K562 (cell line): ENCODE measurements at regions not wholly inside any gene's neighbourhood (a gene's known extent, or its start where the extent isn't known, plus 50 kb on each side); places are given as distances from the start of the nearest gene placed in this dataset.

ENCODE experiments used
- ATAC-seq: fragments of 200-7000 bp; cut with Tn5 transposase; 3 replicates; pipeline ENCODE4 v1.9.1; 2020; ENCODE audit warnings: moderate library complexity
- BruUV-seq: library from RNA; stranded (reverse); fragments of 400-500 nt; replicated peaks from 2 replicates; lab custom pipeline; 2021; lab: Mats Ljungman, UMichigan
- CTCF ChIA-PET: fragments of 300-600 bp; formaldehyde crosslinking; extraction: SDS; loops from one replicate; lab custom pipeline; 2021; ENCODE audit warnings: low intra/inter-chr PET ratio; lab: Yijun Ruan, JAX
- POLR2A ChIA-PET: fragments of 300-600, 350-650 bp; sonication (Branson Sonifier 250); formaldehyde crosslinking; extraction: SDS; loops from one replicate; lab custom pipeline; 2021; ENCODE audit warnings: antibody characterized with exemption, inconsistent platforms; lab: Yijun Ruan, JAX
- DNase-seq, 4 experiments: peaks; one replicate each; pipeline versions ENCODE4 v3.0.0 to v3.0.0-alpha.2; 2011 to 2018; ENCODE audit warnings: low spot score in 3 of 4, mixed read lengths in 3 of 4; ENCODE audit errors: extremely low read depth in 1 of 4
- FAIRE-seq: peaks from 2 replicates; lab custom pipeline; 2011; peaks lifted over from hg19 to GRCh38; lab: Jason Lieb, UNC
- H2AFZ ChIP-seq: 2 replicates; pipeline ENCODE4 v1.6.0; 2011; ENCODE audit warnings: low read depth, low read length, control low read depth, inconsistent platforms
- H3K27ac ChIP-seq: fragments of 200-600 bp; 3 replicates; pipeline ENCODE4 v1.8.0; 2011; ENCODE audit warnings: low read depth, mild to moderate bottlenecking, control low read depth, inconsistent platforms, low read length, moderate library complexity, mixed read lengths; ENCODE audit errors: extremely low read depth
- H3K27me3 ChIP-seq, 2 experiments: fragments of 300-600 bp in 1 of 2; 2 replicates in 1 of 2; 3 replicates in 1 of 2; pipeline versions ENCODE4 v1.6.0 to v1.8.0; 2011; ENCODE audit warnings: inconsistent platforms in 2 of 2, low read length in 2 of 2, mild to moderate bottlenecking in 1 of 2, mixed read lengths in 1 of 2, moderate library complexity in 1 of 2; ENCODE audit not compliant: control insufficient read depth in 2 of 2, insufficient read depth in 2 of 2
- H3K36me3 ChIP-seq: fragments of 300-600 bp; 3 replicates; pipeline ENCODE4 v1.8.0; 2011; ENCODE audit warnings: mild to moderate bottlenecking, low read length, inconsistent platforms; ENCODE audit not compliant: control insufficient read depth, insufficient read depth
- H3K4me1 ChIP-seq, 2 experiments: fragments of 200-600 bp in 1 of 2; replicated peaks in 1 of 2; 2 replicates in 1 of 2; 3 replicates in 1 of 2; pipeline versions ENCODE4 v1.5.1 to v1.8.0; 2011; ENCODE audit warnings: inconsistent platforms in 2 of 2, low read length in 2 of 2, mild to moderate bottlenecking in 1 of 2, mixed read lengths in 1 of 2, moderate library complexity in 1 of 2; ENCODE audit not compliant: control insufficient read depth in 2 of 2, insufficient read depth in 2 of 2
- H3K4me2 ChIP-seq: 2 replicates; pipeline ENCODE4 v1.6.1; 2011; ENCODE audit warnings: low read length, control low read depth, inconsistent platforms, mixed read lengths; ENCODE audit not compliant: insufficient read depth
- H3K4me3 ChIP-seq: fragments of 200-600 bp; sonication (generic), shearing (Covaris generic); 2 replicates; pipeline ENCODE4 v1.5.1; 2016; ENCODE audit warnings: control low read depth, inconsistent platforms
- H3K79me2 ChIP-seq: fragments of 200-600 bp; 3 replicates; pipeline ENCODE4 v1.8.0; 2011; ENCODE audit warnings: low read length, inconsistent platforms; ENCODE audit not compliant: control insufficient read depth, insufficient read depth
- H3K9ac ChIP-seq, 2 experiments: 2 replicates each; pipeline versions ENCODE4 v1.6.0 to v1.6.1; 2011; ENCODE audit warnings: low read depth in 2 of 2, low read length in 2 of 2, control low read depth in 1 of 2, inconsistent platforms in 1 of 2, mild to moderate bottlenecking in 1 of 2, mixed read lengths in 1 of 2; ENCODE audit not compliant: insufficient read depth in 1 of 2
- H3K9me1 ChIP-seq: one replicate; pipeline ENCODE4 v1.6.0; 2011; ENCODE audit warnings: inconsistent platforms, mild to moderate bottlenecking, low read length, moderate library complexity; ENCODE audit not compliant: control insufficient read depth, insufficient read depth
- H3K9me3 ChIP-seq: replicated peaks from 2 replicates; pipeline ENCODE4 v1.5.1; 2011; ENCODE audit warnings: low read depth, low read length, inconsistent platforms; ENCODE audit not compliant: control insufficient read depth, insufficient read depth
- H4K20me1 ChIP-seq: replicated peaks from 2 replicates; pipeline ENCODE4 v1.6.1; 2011; ENCODE audit warnings: low read length, inconsistent platforms, mixed read lengths; ENCODE audit not compliant: control insufficient read depth, insufficient read depth
- ETS2 ChIP-seq: IDR thresholded peaks from 2 replicates; pipeline ENCODE4 v1.6.1; 2016; ENCODE audit warnings: borderline replicate concordance, missing genetic modification characterization, mild to moderate bottlenecking, moderate library complexity, missing compliant biosample characterization; ENCODE audit not compliant: poor library complexity, severe bottlenecking
- FOXK1 ChIP-seq: sonication (generic); formaldehyde crosslinking; IDR thresholded peaks from 2 replicates; pipeline ENCODE4 v1.8.0; 2022; ENCODE audit warnings: missing genetic modification reagents, mild to moderate bottlenecking, borderline replicate concordance
- FOXP1 ChIP-seq: sonication (generic); formaldehyde crosslinking; IDR thresholded peaks from 2 replicates; pipeline ENCODE4 v1.8.0; 2022; ENCODE audit warnings: mild to moderate bottlenecking, missing genetic modification reagents
- HOXB6 ChIP-seq: fragments of 250-450 bp; sonication (Bioruptor Pico); IDR thresholded peaks from 2 replicates; pipeline ENCODE4 v1.5.1; 2022; ENCODE audit warnings: mild to moderate bottlenecking, borderline replicate concordance
- LCOR ChIP-seq: sonication (generic); formaldehyde crosslinking; IDR thresholded peaks from 2 replicates; pipeline ENCODE4 v1.8.0; 2022; ENCODE audit warnings: mild to moderate bottlenecking, missing genetic modification reagents
- MCM7 ChIP-seq, 2 experiments: fragments of 450-650 bp; IDR thresholded peaks; 2 replicates each; pipeline ENCODE4 v1.6.1; 2016 to 2018
- NCOA1 ChIP-seq: fragments of 450-650 bp; IDR thresholded peaks from 2 replicates; pipeline ENCODE4 v1.6.1; 2016; ENCODE audit warnings: low read depth
- NFE2 ChIP-seq: IDR thresholded peaks from 2 replicates; pipeline ENCODE4 v1.6.1; 2014; ENCODE audit warnings: antibody characterized with exemption, low read depth
- POLR3A ChIP-seq: IDR thresholded peaks from 2 replicates; pipeline ENCODE4 v1.6.1; 2011; ENCODE audit warnings: borderline replicate concordance, mild to moderate bottlenecking, moderate library complexity; ENCODE audit not compliant: insufficient read length, insufficient read depth; ENCODE audit errors: extremely low read depth
- RBM14 ChIP-seq: fragments of 200-400 bp; formaldehyde crosslinking; IDR thresholded peaks from 2 replicates; pipeline ENCODE4 v1.6.1; 2018; ENCODE audit warnings: low read depth, mild to moderate bottlenecking, low read length, moderate library complexity, borderline replicate concordance; ENCODE audit not compliant: insufficient read depth
- SIX5 ChIP-seq, 2 experiments: IDR thresholded peaks; 2 replicates each; pipeline ENCODE4 v1.6.1; 2011; ENCODE audit warnings: low read length in 2 of 2, borderline replicate concordance in 1 of 2, low read depth in 1 of 2, mild to moderate bottlenecking in 1 of 2, moderate library complexity in 1 of 2; ENCODE audit not compliant: insufficient read depth in 1 of 2
- STAT5B ChIP-seq: fragments of 250-450 bp; sonication (Bioruptor Pico); IDR thresholded peaks from 2 replicates; pipeline ENCODE4 v1.8.0; 2021; ENCODE audit warnings: mild to moderate bottlenecking, inconsistent platforms
- TARDBP ChIP-seq: fragments of 450-650 bp; IDR thresholded peaks from 2 replicates; pipeline ENCODE4 v1.6.1; 2016
- UBTF ChIP-seq, 2 experiments: IDR thresholded peaks; 2 replicates each; pipeline ENCODE4 v1.6.1; 2012; ENCODE audit warnings: improper control_type of control experiment in 2 of 2, low read depth in 2 of 2, low read length in 2 of 2, borderline replicate concordance in 1 of 2
- WGBS: fragments of 100-300 bp; shearing (Covaris generic); methylation state at CpG from one replicate; pipeline ENCODE4 v1.1.6; 2016; ENCODE audit warnings: low coverage, mixed read lengths; ENCODE audit not compliant: insufficient coverage; ENCODE audit errors: missing lambda C conversion rate; 5-methylcytosine and 5-hydroxymethylcytosine counted together
- in situ Hi-C: fragments of 300-500 bp; cut with MboI; formaldehyde crosslinking; loops from 4 replicates; pipeline ENCODE4 v1.15.0; 2018; ENCODE audit warnings: inconsistent platforms, mixed read lengths
- intact Hi-C: fragments of 100-400 bp; cut with micrococcal nuclease; formaldehyde crosslinking; loops from 2 replicates; pipeline ENCODE4 v1.14.2; 2022
- TF ChIP-seq, protein P1 (sequence below): fragments of 250-450 bp; sonication (Bioruptor Pico); IDR thresholded peaks from 2 replicates; pipeline ENCODE4 v1.8.0; 2022; ENCODE audit warnings: moderate library complexity, mild to moderate bottlenecking, inconsistent platforms

- H4K20me1 ChIP-seq = no peaks in the 10 kb centered on the region
- no peaks in the 10 kb centered on the region for H3K27me3 ChIP-seq
- TF ChIP-seq POLR3A (no peak), FOXK1 (CRISPR knock-in tag) (no peak), MCM7 (IDR thresholded peaks at IDR 0.05) (no peak), TARDBP (no peak), STAT5B (CRISPR knock-in tag) (no peak), HOXB6 (CRISPR knock-in tag) (no peak), FOXP1 (no peak), SIX5 (IDR thresholded peaks at IDR 0.05; ENCODE audit: borderline replicate concordance in 1 of 2, insufficient read depth in 1 of 2, low read depth in 1 of 2, low read length in 2 of 2) (no peak), UBTF (IDR thresholded peaks at IDR 0.05; ENCODE audit: borderline replicate concordance in 1 of 2, low read depth in 2 of 2, low read length in 2 of 2) (no peak), NFE2 (no peak), NCOA1 (no peak), RBM14 (no peak), ETS2 (tag) (no peak), LCOR (no peak)
- TF ChIP-seq, protein P1, sequence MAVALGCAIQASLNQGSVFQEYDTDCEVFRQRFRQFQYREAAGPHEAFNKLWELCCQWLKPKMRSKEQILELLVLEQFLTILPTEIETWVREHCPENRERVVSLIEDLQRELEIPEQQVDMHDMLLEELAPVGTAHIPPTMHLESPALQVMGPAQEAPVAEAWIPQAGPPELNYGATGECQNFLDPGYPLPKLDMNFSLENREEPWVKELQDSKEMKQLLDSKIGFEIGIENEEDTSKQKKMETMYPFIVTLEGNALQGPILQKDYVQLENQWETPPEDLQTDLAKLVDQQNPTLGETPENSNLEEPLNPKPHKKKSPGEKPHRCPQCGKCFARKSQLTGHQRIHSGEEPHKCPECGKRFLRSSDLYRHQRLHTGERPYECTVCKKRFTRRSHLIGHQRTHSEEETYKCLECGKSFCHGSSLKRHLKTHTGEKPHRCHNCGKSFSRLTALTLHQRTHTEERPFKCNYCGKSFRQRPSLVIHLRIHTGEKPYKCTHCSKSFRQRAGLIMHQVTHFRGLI (CRISPR knock-in tag) = no peak
- no peak overlapping the region for H3K4me2 ChIP-seq
- no peaks in the 10 kb centered on the region for H3K9me3 ChIP-seq
- no peak overlapping the region for H3K27ac ChIP-seq
- H3K79me2 ChIP-seq = no peaks in the 10 kb centered on the region
- no peak overlapping the region for H2AFZ ChIP-seq
- H3K4me3 ChIP-seq = no peak overlapping the region
- no peaks in the 10 kb centered on the region for H3K9me1 ChIP-seq
- in situ Hi-C loops (no loop called here), intact Hi-C loops (no loop called here)
- H3K4me1 ChIP-seq = no peaks in the 10 kb centered on the region
- WGBS = 0% methylated on average over 4 of the region's 4 CpGs
- BruUV-seq = no TSS peak
- POLR2A ChIA-PET = no interaction called here
- no peak overlapping the region for H3K9ac ChIP-seq
- DNase-seq (no peak), ATAC-seq (no peak), FAIRE-seq (no peak)
- CTCF ChIA-PET = no interaction called here
- no peaks in the 10 kb centered on the region for H3K36me3 ChIP-seq
Measured at GRCh38 chr21:16388291-16388690, 658.5 kb downstream of the USP25 start.
